ENCODE measurements at regions not wholly inside any gene's neighbourhood (a gene's known extent, or its start where the extent isn't known, plus 50 kb on each side); places are given as distances from the start of the nearest gene placed in this dataset.

- no peak overlapping the region for H3K4me2 ChIP-seq (replicated peaks; ENCODE audit: extremely low read depth, low read length, poor library complexity, severe bottlenecking)
- Mint-ChIP-seq H3K36me3 (no peaks in the 10 kb centered on the region), H3K4me1 (no peaks in the 10 kb centered on the region), H3K27me3 (ENCODE audit: low read depth in 3 of 3) (no peaks in the 10 kb centered on the region), H3K27ac (no peak overlapping the region), H3K9me3 (no peaks in the 10 kb centered on the region), H3K4me3 (no peak overlapping the region)
- no peak overlapping the region for H3K9ac ChIP-seq (ENCODE audit: insufficient read depth, low read length, poor library complexity, severe bottlenecking)
- no peaks in the 10 kb centered on the region for H3K4me1 ChIP-seq (ENCODE audit: control insufficient read depth in 1 of 2, insufficient read depth in 2 of 2, low read length in 2 of 2)
- no peak overlapping the region for H3K4me3 ChIP-seq (replicated peaks in 1 of 3; ENCODE audit: low read depth in 2 of 3, low read length in 3 of 3)
- no peak overlapping the region for H2AFZ ChIP-seq (ENCODE audit: insufficient read depth, low read depth, low read length, poor library complexity, severe bottlenecking)
- no peaks in the 10 kb centered on the region for H3K9me3 ChIP-seq (replicated peaks in 1 of 2; ENCODE audit: control insufficient read depth in 1 of 2, insufficient read depth in 1 of 2, low read length in 2 of 2)
- no peaks in the 10 kb centered on the region for H3K27me3 ChIP-seq (ENCODE audit: control insufficient read depth in 2 of 2, insufficient read depth in 2 of 2, low read length in 2 of 2)
- no peak for TF ChIP-seq CTCF (IDR thresholded peaks at IDR 0.05)
- DNase-seq: no peak
- intact Hi-C loops (cut with micrococcal nuclease): no loop called here
- no peaks in the 10 kb centered on the region for H3K79me2 ChIP-seq (ENCODE audit: insufficient read depth, low read length)
- no peaks in the 10 kb centered on the region for H3K36me3 ChIP-seq (replicated peaks in 1 of 2; ENCODE audit: control insufficient read depth in 1 of 2, insufficient read depth in 2 of 2, low read length in 2 of 2)
- H4K20me1 ChIP-seq (ENCODE audit: insufficient read depth, low read length): no peaks in the 10 kb centered on the region
- H3K27ac ChIP-seq (ENCODE audit: low read depth in 1 of 2, low read length in 2 of 2): no peak overlapping the region
Measured at GRCh38 chr11:36809303-36809702, 211.3 kb upstream of the RAG2 start.

- Histone ChIP-seq H3K27ac (ENCODE audit: low read depth in 1 of 2, low read length in 2 of 2) (no peak overlapping the region), H3K4me1 (ENCODE audit: control insufficient read depth in 1 of 2, insufficient read depth in 2 of 2, low read length in 2 of 2) (no peaks in the 10 kb centered on the region), H4K20me1 (ENCODE audit: insufficient read depth, low read length) (no peaks in the 10 kb centered on the region), H2AFZ (ENCODE audit: insufficient read depth, low read depth, low read length, poor library complexity, severe bottlenecking) (no peak overlapping the region), H3K4me3 (replicated peaks in 1 of 3; ENCODE audit: low read depth in 2 of 3, low read length in 3 of 3) (no peak overlapping the region), H3K9me3 (replicated peaks in 1 of 2; ENCODE audit: control insufficient read depth in 1 of 2, insufficient read depth in 1 of 2, low read length in 2 of 2) (no peaks in the 10 kb centered on the region), H3K4me2 (replicated peaks; ENCODE audit: extremely low read depth, low read length, poor library complexity, severe bottlenecking) (no peak overlapping the region), H3K36me3 (replicated peaks in 1 of 2; ENCODE audit: control insufficient read depth in 1 of 2, insufficient read depth in 2 of 2, low read length in 2 of 2) (no peaks in the 10 kb centered on the region), H3K79me2 (ENCODE audit: insufficient read depth, low read length) (no peaks in the 10 kb centered on the region), H3K27me3 (ENCODE audit: control insufficient read depth in 2 of 2, insufficient read depth in 2 of 2, low read length in 2 of 2) (no peaks in the 10 kb centered on the region), H3K9ac (ENCODE audit: insufficient read depth, low read length, poor library complexity, severe bottlenecking) (no peak overlapping the region)
- no peak for TF ChIP-seq CTCF (IDR thresholded peaks at IDR 0.05)
- WGBS (ENCODE audit: insufficient coverage): no CpG with 5 or more reads among the region's 4 CpGs
- Mint-ChIP-seq H3K36me3 (no peaks in the 10 kb centered on the region), H3K9me3 (no peaks in the 10 kb centered on the region), H3K4me1 (no peaks in the 10 kb centered on the region), H3K4me3 (no peak overlapping the region), H3K27me3 (ENCODE audit: low read depth in 3 of 3) (no peaks in the 10 kb centered on the region), H3K27ac (no peak overlapping the region)
- intact Hi-C loops (cut with micrococcal nuclease): no loop called here
- no peak for DNase-seq
Measured at GRCh38 chr11:36807871-36808270, 209.8 kb upstream of the RAG2 start.
